ENCODE measurements at regions not wholly inside any gene's neighbourhood (a gene's known extent, or its start where the extent isn't known, plus 50 kb on each side); places are given as distances from the start of the nearest gene placed in this dataset.

- TF ChIP-seq, protein P1, sequence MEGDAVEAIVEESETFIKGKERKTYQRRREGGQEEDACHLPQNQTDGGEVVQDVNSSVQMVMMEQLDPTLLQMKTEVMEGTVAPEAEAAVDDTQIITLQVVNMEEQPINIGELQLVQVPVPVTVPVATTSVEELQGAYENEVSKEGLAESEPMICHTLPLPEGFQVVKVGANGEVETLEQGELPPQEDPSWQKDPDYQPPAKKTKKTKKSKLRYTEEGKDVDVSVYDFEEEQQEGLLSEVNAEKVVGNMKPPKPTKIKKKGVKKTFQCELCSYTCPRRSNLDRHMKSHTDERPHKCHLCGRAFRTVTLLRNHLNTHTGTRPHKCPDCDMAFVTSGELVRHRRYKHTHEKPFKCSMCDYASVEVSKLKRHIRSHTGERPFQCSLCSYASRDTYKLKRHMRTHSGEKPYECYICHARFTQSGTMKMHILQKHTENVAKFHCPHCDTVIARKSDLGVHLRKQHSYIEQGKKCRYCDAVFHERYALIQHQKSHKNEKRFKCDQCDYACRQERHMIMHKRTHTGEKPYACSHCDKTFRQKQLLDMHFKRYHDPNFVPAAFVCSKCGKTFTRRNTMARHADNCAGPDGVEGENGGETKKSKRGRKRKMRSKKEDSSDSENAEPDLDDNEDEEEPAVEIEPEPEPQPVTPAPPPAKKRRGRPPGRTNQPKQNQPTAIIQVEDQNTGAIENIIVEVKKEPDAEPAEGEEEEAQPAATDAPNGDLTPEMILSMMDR (conservative IDR thresholded peaks at IDR 0.05; ENCODE audit: low read depth, low read length) = no peak
- TF ChIP-seq EZH2 (IDR thresholded peaks at IDR 0.05; ENCODE audit: borderline replicate concordance, low read depth, low read length, poor library complexity, severe bottlenecking) = no peak
Observed at GRCh38 chr7:118389629-118390028, 165.1 kb downstream of the ANKRD7 start.

All from A673 (cell line).